ENCODE measurements at regions not wholly inside any gene's neighbourhood (a gene's known extent, or its start where the extent isn't known, plus 50 kb on each side); places are given as distances from the start of the nearest gene placed in this dataset.

DNA sequence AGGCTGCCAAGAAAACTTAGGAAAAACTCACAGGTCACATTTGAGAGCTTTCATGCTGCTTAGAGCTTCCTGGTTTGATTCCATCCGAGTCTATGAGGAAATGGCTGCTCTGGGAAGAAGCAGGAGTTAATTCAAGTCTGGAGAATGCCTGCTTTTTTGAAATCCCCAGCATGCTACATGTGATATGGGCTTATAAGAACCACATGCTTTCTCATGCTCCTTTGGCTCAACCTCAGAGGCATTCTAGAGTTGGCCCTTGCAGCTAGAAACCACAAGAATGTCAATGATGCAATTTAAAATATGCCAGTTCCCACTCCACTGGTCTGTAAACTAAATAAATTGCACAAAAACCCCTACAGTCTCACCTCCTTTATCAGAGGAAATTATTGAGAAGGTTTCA lies 142.9 kb upstream of the OLIG3 start (continued):
- TF ChIP-seq KAT2A (conservative IDR thresholded peaks at IDR 0.05; ENCODE audit: control insufficient read depth, low read depth, low read length) (no peak), PAX8 (IDR thresholded peaks at IDR 0.05) (no peak), ATF7 (IDR thresholded peaks at IDR 0.05; ENCODE audit: low read depth) (0 out of 2 replicates have a peak, but pooled peaks have one; percentile 32), CEBPB (IDR thresholded peaks at IDR 0.05; ENCODE audit: borderline replicate concordance in 1 of 2, low read depth in 2 of 2, low read length in 2 of 2) (0 out of 4 replicates have a peak, but pooled peaks of 1 of the 2 experiments have one; percentile 24), RUNX3 (IDR thresholded peaks at IDR 0.05; ENCODE audit: low read length) (peak; percentile 95), MTA2 (IDR thresholded peaks at IDR 0.05; ENCODE audit: low read depth) (peak; percentile 47; the same call in 1 of the 2 replicates), CHD1 (IDR thresholded peaks at IDR 0.05; ENCODE audit: low read depth, low read length) (no peak), IKZF2 (IDR thresholded peaks at IDR 0.05) (peak in 1 of 2 experiments; percentile 54; a peak in 2 of 4 replicates), MEF2B (IDR thresholded peaks at IDR 0.05; ENCODE audit: partially characterized antibody, poor library complexity, severe bottlenecking) (peak; percentile 30), CHD2 (IDR thresholded peaks at IDR 0.05; ENCODE audit: borderline replicate concordance, low read depth, low read length) (no peak), IRF4 (IDR thresholded peaks at IDR 0.05; ENCODE audit: low read depth, low read length) (no peak), SMC3 (IDR thresholded peaks at IDR 0.05; ENCODE audit: borderline replicate concordance, low read length) (no peak), TBL1XR1 (IDR thresholded peaks at IDR 0.05; ENCODE audit: low read depth, low read length) (no peak)
- TF ChIP-seq, protein P1, sequence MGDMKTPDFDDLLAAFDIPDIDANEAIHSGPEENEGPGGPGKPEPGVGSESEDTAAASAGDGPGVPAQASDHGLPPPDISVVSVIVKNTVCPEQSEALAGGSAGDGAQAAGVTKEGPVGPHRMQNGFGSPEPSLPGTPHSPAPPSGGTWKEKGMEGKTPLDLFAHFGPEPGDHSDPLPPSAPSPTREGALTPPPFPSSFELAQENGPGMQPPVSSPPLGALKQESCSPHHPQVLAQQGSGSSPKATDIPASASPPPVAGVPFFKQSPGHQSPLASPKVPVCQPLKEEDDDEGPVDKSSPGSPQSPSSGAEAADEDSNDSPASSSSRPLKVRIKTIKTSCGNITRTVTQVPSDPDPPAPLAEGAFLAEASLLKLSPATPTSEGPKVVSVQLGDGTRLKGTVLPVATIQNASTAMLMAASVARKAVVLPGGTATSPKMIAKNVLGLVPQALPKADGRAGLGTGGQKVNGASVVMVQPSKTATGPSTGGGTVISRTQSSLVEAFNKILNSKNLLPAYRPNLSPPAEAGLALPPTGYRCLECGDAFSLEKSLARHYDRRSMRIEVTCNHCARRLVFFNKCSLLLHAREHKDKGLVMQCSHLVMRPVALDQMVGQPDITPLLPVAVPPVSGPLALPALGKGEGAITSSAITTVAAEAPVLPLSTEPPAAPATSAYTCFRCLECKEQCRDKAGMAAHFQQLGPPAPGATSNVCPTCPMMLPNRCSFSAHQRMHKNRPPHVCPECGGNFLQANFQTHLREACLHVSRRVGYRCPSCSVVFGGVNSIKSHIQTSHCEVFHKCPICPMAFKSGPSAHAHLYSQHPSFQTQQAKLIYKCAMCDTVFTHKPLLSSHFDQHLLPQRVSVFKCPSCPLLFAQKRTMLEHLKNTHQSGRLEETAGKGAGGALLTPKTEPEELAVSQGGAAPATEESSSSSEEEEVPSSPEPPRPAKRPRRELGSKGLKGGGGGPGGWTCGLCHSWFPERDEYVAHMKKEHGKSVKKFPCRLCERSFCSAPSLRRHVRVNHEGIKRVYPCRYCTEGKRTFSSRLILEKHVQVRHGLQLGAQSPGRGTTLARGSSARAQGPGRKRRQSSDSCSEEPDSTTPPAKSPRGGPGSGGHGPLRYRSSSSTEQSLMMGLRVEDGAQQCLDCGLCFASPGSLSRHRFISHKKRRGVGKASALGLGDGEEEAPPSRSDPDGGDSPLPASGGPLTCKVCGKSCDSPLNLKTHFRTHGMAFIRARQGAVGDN (IDR thresholded peaks at IDR 0.05): peak; percentile 71; the same call in 1 of the 2 replicates
- TF ChIP-seq, protein P2, sequence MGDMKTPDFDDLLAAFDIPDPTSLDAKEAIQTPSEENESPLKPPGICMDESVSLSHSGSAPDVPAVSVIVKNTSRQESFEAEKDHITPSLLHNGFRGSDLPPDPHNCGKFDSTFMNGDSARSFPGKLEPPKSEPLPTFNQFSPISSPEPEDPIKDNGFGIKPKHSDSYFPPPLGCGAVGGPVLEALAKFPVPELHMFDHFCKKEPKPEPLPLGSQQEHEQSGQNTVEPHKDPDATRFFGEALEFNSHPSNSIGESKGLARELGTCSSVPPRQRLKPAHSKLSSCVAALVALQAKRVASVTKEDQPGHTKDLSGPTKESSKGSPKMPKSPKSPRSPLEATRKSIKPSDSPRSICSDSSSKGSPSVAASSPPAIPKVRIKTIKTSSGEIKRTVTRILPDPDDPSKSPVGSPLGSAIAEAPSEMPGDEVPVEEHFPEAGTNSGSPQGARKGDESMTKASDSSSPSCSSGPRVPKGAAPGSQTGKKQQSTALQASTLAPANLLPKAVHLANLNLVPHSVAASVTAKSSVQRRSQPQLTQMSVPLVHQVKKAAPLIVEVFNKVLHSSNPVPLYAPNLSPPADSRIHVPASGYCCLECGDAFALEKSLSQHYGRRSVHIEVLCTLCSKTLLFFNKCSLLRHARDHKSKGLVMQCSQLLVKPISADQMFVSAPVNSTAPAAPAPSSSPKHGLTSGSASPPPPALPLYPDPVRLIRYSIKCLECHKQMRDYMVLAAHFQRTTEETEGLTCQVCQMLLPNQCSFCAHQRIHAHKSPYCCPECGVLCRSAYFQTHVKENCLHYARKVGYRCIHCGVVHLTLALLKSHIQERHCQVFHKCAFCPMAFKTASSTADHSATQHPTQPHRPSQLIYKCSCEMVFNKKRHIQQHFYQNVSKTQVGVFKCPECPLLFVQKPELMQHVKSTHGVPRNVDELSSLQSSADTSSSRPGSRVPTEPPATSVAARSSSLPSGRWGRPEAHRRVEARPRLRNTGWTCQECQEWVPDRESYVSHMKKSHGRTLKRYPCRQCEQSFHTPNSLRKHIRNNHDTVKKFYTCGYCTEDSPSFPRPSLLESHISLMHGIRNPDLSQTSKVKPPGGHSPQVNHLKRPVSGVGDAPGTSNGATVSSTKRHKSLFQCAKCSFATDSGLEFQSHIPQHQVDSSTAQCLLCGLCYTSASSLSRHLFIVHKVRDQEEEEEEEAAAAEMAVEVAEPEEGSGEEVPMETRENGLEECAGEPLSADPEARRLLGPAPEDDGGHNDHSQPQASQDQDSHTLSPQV (IDR thresholded peaks at IDR 0.05): no peak
